ENCODE measurements at regions not wholly inside any gene's neighbourhood (a gene's known extent, or its start where the extent isn't known, plus 50 kb on each side); places are given as distances from the start of the nearest gene placed in this dataset.
A peak's percentile ranks its signal among the peaks of the same experiment; 100 is the strongest.

DNA sequence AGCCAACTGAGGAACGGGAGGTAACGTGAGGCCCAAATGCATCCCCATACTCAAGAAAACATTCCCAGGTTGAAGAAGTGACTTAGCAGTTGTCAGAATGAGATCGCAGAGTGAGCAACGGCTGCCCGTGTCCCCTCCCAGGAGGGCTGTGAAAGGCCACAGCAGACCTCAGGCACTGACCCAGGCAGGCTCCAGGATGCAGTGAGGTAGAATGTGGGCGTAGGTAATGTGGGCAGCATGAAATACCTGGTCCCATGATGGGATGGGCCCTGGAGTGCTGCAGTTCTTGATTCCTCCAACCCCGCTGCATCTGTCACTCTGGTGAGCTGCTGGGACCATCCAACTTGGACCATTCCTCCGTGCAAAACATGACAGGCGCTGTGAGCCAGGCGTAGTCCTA lies 74.8 kb downstream of the NSMCE3 start:
- no peak for TF ChIP-seq EZH2 (IDR thresholded peaks at IDR 0.05; ENCODE audit: insufficient read depth, poor library complexity, severe bottlenecking)
- no peak for TF ChIP-seq EZH2phosphoT487 (IDR thresholded peaks at IDR 0.05; ENCODE audit: insufficient read depth, low read depth)
- Histone ChIP-seq H2AFZ (no peak overlapping the region), H3K9me3 (ENCODE audit: low read depth) (no peaks in the 10 kb centered on the region), H3K9me2 (ENCODE audit: insufficient read depth) (no peaks in the 10 kb centered on the region), H3K4me1 (ENCODE audit: insufficient read depth) (no peaks in the 10 kb centered on the region), H3K4me2 (ENCODE audit: unreplicated experiment) (no peak overlapping the region), H3K9ac (no peak overlapping the region), H3K79me2 (ENCODE audit: insufficient read depth) (no peaks in the 10 kb centered on the region), H3K27ac (no peak overlapping the region), H3F3A (ENCODE audit: insufficient read depth) (no peaks in the 10 kb centered on the region), H4K20me1 (ENCODE audit: insufficient read depth) (no peaks in the 10 kb centered on the region), H3K4me3 (no peak overlapping the region), H3K36me3 (ENCODE audit: low read depth) (no peaks in the 10 kb centered on the region), H3K27me3 (replicated peaks; ENCODE audit: insufficient read depth) (peaks cover 5% of the 10 kb centered on the region; the same call in 1 of the 2 replicates)
- DNase-seq: no peak
- WGBS, 2 experiments (ENCODE audit: low coverage in 1 of 2, low lambda C conversion rate in 2 of 2, missing lambda C conversion rate in 2 of 2): 52 to 54% methylated on average over 10 of the region's 10 CpGs
- in situ Hi-C loops (cut with MboI): no loop called here

DNA sequence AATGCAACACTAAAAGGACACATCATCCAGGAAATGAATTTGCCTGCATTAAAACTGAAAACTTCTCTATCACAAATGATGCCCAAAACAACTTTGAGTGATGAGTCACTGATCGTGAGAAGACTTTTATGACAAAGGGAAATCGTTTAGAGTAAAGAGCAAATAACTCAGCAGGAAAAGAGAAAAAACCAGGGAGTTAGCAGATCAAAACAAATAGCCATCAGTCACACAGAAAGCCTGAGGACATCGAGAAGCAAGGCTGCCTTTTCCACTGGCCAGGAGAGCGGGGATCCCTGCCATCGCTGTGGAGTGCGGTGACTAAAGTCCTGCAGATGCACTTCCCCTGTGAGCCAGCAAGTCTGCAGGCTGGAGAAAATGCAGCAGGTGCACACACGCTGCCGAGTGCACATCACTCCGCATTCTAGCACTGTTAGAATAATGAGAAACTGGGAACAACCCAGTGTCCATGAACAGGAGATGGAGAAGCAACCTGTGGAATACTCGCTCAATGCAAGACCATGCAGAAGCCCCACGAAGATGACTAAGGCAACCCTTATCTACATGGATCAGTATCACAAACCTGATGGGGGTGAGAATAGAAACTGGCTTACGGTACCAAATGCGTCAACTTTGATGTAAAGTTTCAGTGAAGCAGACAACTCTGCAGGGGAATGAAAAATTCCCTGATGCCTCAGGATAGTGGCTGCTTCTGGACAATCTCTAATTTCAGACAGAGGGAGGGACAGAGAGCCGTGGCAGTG lies 86.4 kb downstream of the NSMCE3 start:
- in situ Hi-C loops (cut with MboI): loop anchor here (5.0 kb wide), 1 partner anchor 51 kb away; no protein-coding TSS in a partner anchor
- Histone ChIP-seq H3K4me3 (no peak overlapping the region), H3K9ac (no peak overlapping the region), H3K4me1 (ENCODE audit: insufficient read depth) (no peaks in the 10 kb centered on the region), H2AFZ (no peak overlapping the region), H3K27me3 (replicated peaks; ENCODE audit: insufficient read depth) (no peaks in the 10 kb centered on the region), H3K9me2 (ENCODE audit: insufficient read depth) (no peaks in the 10 kb centered on the region), H3K4me2 (ENCODE audit: unreplicated experiment) (no peak overlapping the region), H3K9me3 (ENCODE audit: low read depth) (no peaks in the 10 kb centered on the region), H3K27ac (no peak overlapping the region), H3K36me3 (ENCODE audit: low read depth) (no peaks in the 10 kb centered on the region), H3K79me2 (ENCODE audit: insufficient read depth) (no peaks in the 10 kb centered on the region), H4K20me1 (ENCODE audit: insufficient read depth) (no peaks in the 10 kb centered on the region), H3F3A (ENCODE audit: insufficient read depth) (no peaks in the 10 kb centered on the region)
- 14 to 20% methylated on average over 14 of the region's 14 CpGs for WGBS, 2 experiments (ENCODE audit: low coverage in 1 of 2, low lambda C conversion rate in 2 of 2, missing lambda C conversion rate in 2 of 2)
- no peak for TF ChIP-seq EZH2 (IDR thresholded peaks at IDR 0.05; ENCODE audit: insufficient read depth, poor library complexity, severe bottlenecking)
- TF ChIP-seq EZH2phosphoT487 (IDR thresholded peaks at IDR 0.05; ENCODE audit: insufficient read depth, low read depth): no peak
- DNase-seq: peak; percentile 19

DNA sequence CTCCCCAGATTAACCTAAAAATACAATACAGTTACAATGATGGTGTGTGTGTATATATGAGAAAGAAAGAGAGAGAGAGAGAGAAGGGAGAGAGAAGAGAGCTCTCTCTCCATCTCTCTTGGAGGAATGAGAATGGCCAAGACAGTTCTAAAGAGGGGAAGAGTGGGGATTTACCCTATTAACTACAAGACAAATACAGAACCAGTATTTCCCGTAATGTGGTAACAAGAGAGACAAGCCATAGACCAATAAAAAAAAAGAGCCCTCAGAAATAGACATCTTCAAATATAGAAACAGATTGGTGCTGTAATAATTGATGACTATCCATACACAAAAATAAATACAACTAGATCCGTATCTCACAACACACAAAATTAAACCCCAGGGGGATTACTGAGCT lies 87.0 kb downstream of the NSMCE3 start:
- no peak overlapping the region for H3K4me2 ChIP-seq (ENCODE audit: unreplicated experiment)

DNA sequence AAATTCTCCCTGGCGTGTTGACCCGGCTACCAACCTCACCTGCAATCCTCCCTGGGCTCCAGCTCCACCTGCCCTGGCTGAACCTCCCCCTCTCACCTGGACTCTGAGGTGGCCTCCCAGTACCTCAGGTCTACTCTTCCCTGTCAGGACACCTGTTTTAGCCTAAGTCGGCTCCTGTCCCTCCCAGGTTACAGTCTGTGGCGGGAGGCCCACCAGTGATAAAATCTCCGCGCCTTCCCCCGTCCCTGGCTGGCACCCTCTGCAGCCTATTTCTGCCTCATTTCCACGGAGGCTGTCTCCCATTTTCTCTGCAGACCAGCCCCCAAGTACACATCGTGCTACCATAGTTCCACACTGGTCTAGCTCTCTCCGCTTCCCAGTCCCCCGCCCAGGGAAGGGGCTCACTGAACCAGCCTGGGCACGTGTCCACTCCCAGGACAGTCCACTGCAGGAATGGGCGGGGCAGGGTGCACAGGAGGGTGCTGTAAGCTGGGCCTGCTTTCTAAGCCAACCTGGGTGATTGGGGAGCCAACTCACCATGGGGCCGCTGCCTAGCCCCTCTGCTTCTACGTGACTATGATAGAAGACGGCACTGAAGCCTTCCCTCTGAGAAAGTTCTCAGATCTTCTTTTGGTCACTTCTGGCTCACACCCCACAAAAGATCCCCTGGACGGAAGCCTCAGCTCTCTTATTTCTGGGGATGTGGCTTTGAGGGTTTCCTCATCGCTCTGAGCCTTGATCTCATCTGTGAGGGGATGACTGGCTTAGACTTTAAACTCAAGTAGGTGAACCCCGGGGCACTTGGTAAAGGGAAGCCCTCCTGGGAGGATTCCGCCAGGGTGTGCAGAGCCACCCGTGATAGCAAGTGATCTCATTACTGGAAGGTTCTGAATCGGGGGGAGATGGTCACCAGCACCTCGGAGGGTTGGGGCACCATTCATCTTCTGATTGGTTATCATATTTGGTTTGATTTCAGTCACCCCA lies 96.6 kb downstream of the NSMCE3 start:
- Histone ChIP-seq H3K4me2 (ENCODE audit: unreplicated experiment) (no peak overlapping the region), H3K9me2 (ENCODE audit: insufficient read depth) (no peaks in the 10 kb centered on the region), H3K9me3 (ENCODE audit: low read depth) (no peaks in the 10 kb centered on the region), H3K79me2 (ENCODE audit: insufficient read depth) (no peaks in the 10 kb centered on the region), H3K9ac (no peak overlapping the region), H3K36me3 (ENCODE audit: low read depth) (no peaks in the 10 kb centered on the region), H3K27ac (no peak overlapping the region), H3K27me3 (replicated peaks; ENCODE audit: insufficient read depth) (peaks cover 3% of the 10 kb centered on the region; the same call in 1 of the 2 replicates), H2AFZ (no peak overlapping the region), H3K4me3 (no peak overlapping the region), H3F3A (ENCODE audit: insufficient read depth) (no peaks in the 10 kb centered on the region), H3K4me1 (ENCODE audit: insufficient read depth) (no peaks in the 10 kb centered on the region), H4K20me1 (ENCODE audit: insufficient read depth) (no peaks in the 10 kb centered on the region)
- in situ Hi-C loops (cut with MboI): no loop called here
- WGBS, 2 experiments (ENCODE audit: low coverage in 1 of 2, low lambda C conversion rate in 2 of 2, missing lambda C conversion rate in 2 of 2): 51 to 53% methylated on average over 23 of the region's 23 CpGs
- TF ChIP-seq EZH2phosphoT487 (IDR thresholded peaks at IDR 0.05; ENCODE audit: insufficient read depth, low read depth) (no peak), EZH2 (IDR thresholded peaks at IDR 0.05; ENCODE audit: insufficient read depth, poor library complexity, severe bottlenecking) (no peak)
- DNase-seq: no peak

More for the DNA sequence above, 87.0 kb downstream of the NSMCE3 start:
- Histone ChIP-seq H2AFZ (no peak overlapping the region), H3K79me2 (ENCODE audit: insufficient read depth) (no peaks in the 10 kb centered on the region), H3K9me2 (ENCODE audit: insufficient read depth) (no peaks in the 10 kb centered on the region), H4K20me1 (ENCODE audit: insufficient read depth) (no peaks in the 10 kb centered on the region), H3K9ac (no peak overlapping the region), H3K27ac (no peak overlapping the region), H3F3A (ENCODE audit: insufficient read depth) (no peaks in the 10 kb centered on the region), H3K9me3 (ENCODE audit: low read depth) (no peaks in the 10 kb centered on the region), H3K4me3 (no peak overlapping the region), H3K4me1 (ENCODE audit: insufficient read depth) (no peaks in the 10 kb centered on the region), H3K27me3 (replicated peaks; ENCODE audit: insufficient read depth) (no peaks in the 10 kb centered on the region), H3K36me3 (ENCODE audit: low read depth) (no peaks in the 10 kb centered on the region)
- WGBS, 2 experiments (ENCODE audit: low coverage in 1 of 2, low lambda C conversion rate in 2 of 2, missing lambda C conversion rate in 2 of 2): 17 to 25% methylated on average over 2 of the region's 2 CpGs
- in situ Hi-C loops (cut with MboI): loop anchor here (5.0 kb wide), 1 partner anchor 50 kb away; no protein-coding TSS in a partner anchor
- TF ChIP-seq EZH2 (IDR thresholded peaks at IDR 0.05; ENCODE audit: insufficient read depth, poor library complexity, severe bottlenecking): no peak
- TF ChIP-seq EZH2phosphoT487 (IDR thresholded peaks at IDR 0.05; ENCODE audit: insufficient read depth, low read depth): no peak
- DNase-seq: no peak
